Keratinocyte (primary cell): ENCODE measurements at regions not wholly inside any gene's neighbourhood (a gene's known extent, or its start where the extent isn't known, plus 50 kb on each side); places are given as distances from the start of the nearest gene placed in this dataset.

Source experiments
- DNase-seq: peaks from one replicate; pipeline ENCODE4 v3.0.0-alpha.2; 2011; ENCODE audit warnings: low read depth, missing footprints, low spot score
- FAIRE-seq: peaks from 2 replicates; lab custom pipeline; 2011; peaks lifted over from hg19 to GRCh38; lab: Jason Lieb, UNC
- H2AFZ ChIP-seq: 2 replicates; pipeline ENCODE4 v1.6.0; 2012; ENCODE audit warnings: low read length, control low read depth, inconsistent platforms; ENCODE audit not compliant: control insufficient read depth
- H3K27ac ChIP-seq: 2 replicates; pipeline ENCODE4 v1.5.1; 2011; ENCODE audit warnings: low read length; ENCODE audit not compliant: control insufficient read depth, insufficient read depth
- H3K27me3 ChIP-seq: 3 replicates; pipeline ENCODE4 v1.6.0; 2011; ENCODE audit warnings: low read length; ENCODE audit not compliant: control insufficient read depth, insufficient read depth; ENCODE audit errors: extremely low read depth
- H3K36me3 ChIP-seq, 2 experiments: 2 replicates in 1 of 2; 3 replicates in 1 of 2; pipeline ENCODE4 v1.5.1; 2011; ENCODE audit warnings: low read length in 2 of 2, mild to moderate bottlenecking in 1 of 2; ENCODE audit not compliant: control insufficient read depth in 2 of 2, insufficient read depth in 2 of 2; ENCODE audit errors: extremely low read depth in 1 of 2
- H3K4me1 ChIP-seq: 3 replicates; pipeline ENCODE4 v1.5.1; 2011; ENCODE audit warnings: low read length; ENCODE audit not compliant: control insufficient read depth, insufficient read depth; ENCODE audit errors: extremely low read depth
- H3K4me2 ChIP-seq: 3 replicates; pipeline ENCODE4 v1.6.0; 2011; ENCODE audit warnings: low read depth, low read length; ENCODE audit not compliant: control insufficient read depth, insufficient read depth; ENCODE audit errors: extremely low read depth
- H3K4me3 ChIP-seq, 3 experiments: fragments of 200-600 bp in 1 of 3; sonication (generic) in 1 of 3; 2 replicates in 2 of 3; 3 replicates in 1 of 3; pipeline ENCODE4 v1.5.1; 2011 to 2016; ENCODE audit warnings: low read length in 3 of 3, mild to moderate bottlenecking in 3 of 3, control low read depth in 2 of 3, inconsistent platforms in 1 of 3, low read depth in 1 of 3, mixed read lengths in 1 of 3, mixed run types in 1 of 3, moderate library complexity in 1 of 3; ENCODE audit not compliant: control insufficient read depth in 2 of 3, insufficient read depth in 2 of 3; ENCODE audit errors: extremely low read depth in 1 of 3
- H3K79me2 ChIP-seq: 2 replicates; pipeline ENCODE4 v1.6.0; 2012; ENCODE audit warnings: low read length; ENCODE audit not compliant: control insufficient read depth, insufficient read depth
- H3K9ac ChIP-seq: 3 replicates; pipeline ENCODE4 v1.6.0; 2011; ENCODE audit warnings: low read length; ENCODE audit not compliant: control insufficient read depth, insufficient read depth; ENCODE audit errors: extremely low read depth
- H3K9me1 ChIP-seq: 3 replicates; pipeline ENCODE4 v1.6.0; 2011; ENCODE audit warnings: low read length; ENCODE audit not compliant: control insufficient read depth, insufficient read depth; ENCODE audit errors: extremely low read depth
- H3K9me3 ChIP-seq: 2 replicates; pipeline ENCODE4 v1.5.1; 2012; ENCODE audit warnings: low read depth, low read length; ENCODE audit not compliant: control insufficient read depth
- H4K20me1 ChIP-seq: 3 replicates; pipeline ENCODE4 v1.6.0; 2011; ENCODE audit warnings: low read length; ENCODE audit not compliant: control insufficient read depth, insufficient read depth; ENCODE audit errors: extremely low read depth
- CTCF ChIP-seq, 3 experiments: IDR thresholded peaks in 1 of 3; conservative IDR thresholded peaks in 1 of 3; optimal IDR thresholded peaks in 1 of 3; 2 replicates in 2 of 3; 3 replicates in 1 of 3; pipeline versions ENCODE3 to v1.5.1; 2011; ENCODE audit warnings: low read length in 3 of 3, mild to moderate bottlenecking in 3 of 3, moderate library complexity in 2 of 3, control low read depth in 1 of 3, inconsistent platforms in 1 of 3; ENCODE audit not compliant: insufficient read depth in 2 of 3; ENCODE audit errors: extremely low read depth in 1 of 3
- EZH2 ChIP-seq: IDR thresholded peaks from one replicate; pipeline ENCODE4 v1.6.1; 2012; ENCODE audit warnings: inconsistent platforms, mild to moderate bottlenecking, low read length, moderate library complexity
- dilution Hi-C: fragments of 300-500 bp; cut with MboI; formaldehyde crosslinking; loops from one replicate; pipeline ENCODE4 v1.7.0; 2020; ENCODE audit warnings: low sequenced_read_pairs; ENCODE audit not compliant: extremely low pct_ligation_motif_present

- H4K20me1 ChIP-seq: no peaks in the 10 kb centered on the region
- FAIRE-seq (no peak), DNase-seq (no peak)
- H3K9me1 ChIP-seq: no peaks in the 10 kb centered on the region
- H3K27me3 ChIP-seq: no peaks in the 10 kb centered on the region
- peaks cover 4% of the 10 kb centered on the region for H3K9me3 ChIP-seq
- no peak overlapping the region for H2AFZ ChIP-seq
- dilution Hi-C loops: no loop called here
- TF ChIP-seq CTCF (optimal IDR thresholded peaks at IDR 0.05 in 1 of 3, IDR thresholded peaks at IDR 0.05 in 1 of 3, conservative IDR thresholded peaks at IDR 0.05 in 1 of 3; ENCODE audit: extremely low read depth in 1 of 3, insufficient read depth in 2 of 3, low read length in 3 of 3) (no peak), EZH2 (no peak)
- no peaks in the 10 kb centered on the region for H3K4me1 ChIP-seq
- no peaks in the 10 kb centered on the region for H3K36me3 ChIP-seq
- H3K4me3 ChIP-seq: no peak overlapping the region
- H3K4me2 ChIP-seq: no peak overlapping the region
- no peak overlapping the region for H3K27ac ChIP-seq
- no peaks in the 10 kb centered on the region for H3K79me2 ChIP-seq
- no peak overlapping the region for H3K9ac ChIP-seq
Observed at GRCh38 chr4:27484216-27484615, 623.6 kb downstream of the STIM2 start.

GRCh38 chr4:27490315-27490714, 629.7 kb downstream of the STIM2 start:
- Histone ChIP-seq H2AFZ (no peak overlapping the region), H3K27me3 (no peaks in the 10 kb centered on the region), H3K79me2 (no peaks in the 10 kb centered on the region), H3K9ac (no peak overlapping the region), H4K20me1 (no peaks in the 10 kb centered on the region), H3K9me1 (no peaks in the 10 kb centered on the region), H3K9me3 (peaks cover 4% of the 10 kb centered on the region), H3K27ac (no peak overlapping the region), H3K4me3 (no peak overlapping the region), H3K4me2 (no peak overlapping the region), H3K4me1 (no peaks in the 10 kb centered on the region), H3K36me3 (no peaks in the 10 kb centered on the region)
- TF ChIP-seq EZH2: no peak
- DNase-seq (no peak), FAIRE-seq (no peak)
- dilution Hi-C loops: no loop called here

- Histone ChIP-seq H3K9me3 (peaks cover 1% of the 10 kb centered on the region), H3K27ac (no peak overlapping the region), H3K36me3 (no peaks in the 10 kb centered on the region), H3K4me2 (no peak overlapping the region), H3K9ac (no peak overlapping the region), H3K4me3 (no peak overlapping the region), H2AFZ (no peak overlapping the region), H3K79me2 (no peaks in the 10 kb centered on the region), H3K27me3 (no peaks in the 10 kb centered on the region), H4K20me1 (no peaks in the 10 kb centered on the region), H3K4me1 (no peaks in the 10 kb centered on the region), H3K9me1 (no peaks in the 10 kb centered on the region)
- dilution Hi-C loops: no loop called here
- DNase-seq (no peak), FAIRE-seq (no peak)
- no peak for TF ChIP-seq EZH2
- TF ChIP-seq CTCF (optimal IDR thresholded peaks at IDR 0.05 in 1 of 3, IDR thresholded peaks at IDR 0.05 in 1 of 3, conservative IDR thresholded peaks at IDR 0.05 in 1 of 3; ENCODE audit: extremely low read depth in 1 of 3, insufficient read depth in 2 of 3, low read length in 3 of 3): no peak
Observed at GRCh38 chr4:27490766-27491165, 630.1 kb downstream of the STIM2 start.
